GM18511 (cell line): ENCODE measurements at regions not wholly inside any gene's neighbourhood (a gene's known extent, or its start where the extent isn't known, plus 50 kb on each side); places are given as distances from the start of the nearest gene placed in this dataset.

Experiments
- ATAC-seq: cut with Tn5 transposase; IDR thresholded peaks from one replicate; pipeline ENCODE4 v1.9.1; 2021; ENCODE audit warnings: mild to moderate bottlenecking, moderate library complexity; ENCODE audit not compliant: unreplicated experiment

GRCh38 chr3:182244222-182244971, 532.7 kb downstream of the SOX2 start:
- ATAC-seq: no peak

GRCh38 chr3:182245059-182245458, 533.3 kb downstream of the SOX2 start:
- no peak for ATAC-seq

- no peak for ATAC-seq
These were observed 535.1 kb downstream of the SOX2 start for GRCh38 chr3:182246870-182247269.

- no peak for ATAC-seq
These were observed 536.7 kb downstream of the SOX2 start for GRCh38 chr3:182248349-182248880.

GRCh38 chr3:182252802-182253201, 540.5 kb upstream of the ATP11B start:
- no peak for ATAC-seq

DNA sequence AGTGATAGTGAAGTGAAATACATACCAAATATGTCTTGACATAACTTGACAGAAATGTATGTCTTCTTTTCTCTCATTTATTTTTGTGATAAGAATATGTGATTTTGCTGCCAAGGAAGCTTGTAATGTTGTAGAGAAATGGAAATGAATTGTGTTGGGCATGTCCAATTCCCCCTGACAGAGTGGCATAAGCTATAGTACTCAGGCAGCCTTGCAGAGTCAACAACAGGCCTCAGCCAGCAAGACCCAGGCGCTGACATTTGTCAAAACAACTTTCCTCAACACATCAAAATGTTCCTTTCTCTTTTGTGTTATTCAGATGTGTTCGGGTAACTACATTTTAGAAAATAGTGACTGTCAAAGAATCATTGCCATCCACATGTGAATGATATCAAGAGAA, 538.1 kb upstream of the ATP11B start:
- ATAC-seq: no peak

- no peak for ATAC-seq
These were observed 535.9 kb upstream of the ATP11B start for GRCh38 chr3:182257361-182257760.

DNA sequence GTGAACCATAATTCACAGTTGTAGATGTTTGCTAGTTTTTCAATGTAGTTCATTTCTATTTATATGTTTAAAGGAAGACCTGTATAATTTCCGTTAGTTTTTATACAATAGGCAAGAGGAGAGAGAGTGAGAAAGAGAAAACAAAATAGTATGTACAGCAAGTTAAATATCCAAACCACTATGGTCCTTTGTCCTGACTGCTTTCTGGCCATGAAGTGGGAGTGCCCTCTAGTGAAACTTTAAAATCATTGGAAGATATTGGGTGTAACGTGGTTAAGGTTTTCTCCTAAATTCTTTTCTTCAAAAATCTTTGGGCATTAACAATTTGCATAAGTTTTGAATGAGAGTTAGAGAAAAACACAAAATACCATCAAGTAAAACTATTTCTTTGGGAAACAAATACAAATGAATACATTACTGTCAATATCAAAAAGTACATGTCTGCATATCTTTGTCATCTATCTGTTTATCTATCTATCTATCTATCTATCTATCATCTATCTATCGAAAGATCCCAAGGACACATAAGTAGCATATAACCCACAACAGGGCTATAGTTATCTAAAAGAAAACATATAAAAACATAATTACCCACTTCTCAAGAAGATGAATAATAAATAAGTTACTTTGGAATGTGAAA, 534.6 kb upstream of the ATP11B start:
- no peak for ATAC-seq

DNA sequence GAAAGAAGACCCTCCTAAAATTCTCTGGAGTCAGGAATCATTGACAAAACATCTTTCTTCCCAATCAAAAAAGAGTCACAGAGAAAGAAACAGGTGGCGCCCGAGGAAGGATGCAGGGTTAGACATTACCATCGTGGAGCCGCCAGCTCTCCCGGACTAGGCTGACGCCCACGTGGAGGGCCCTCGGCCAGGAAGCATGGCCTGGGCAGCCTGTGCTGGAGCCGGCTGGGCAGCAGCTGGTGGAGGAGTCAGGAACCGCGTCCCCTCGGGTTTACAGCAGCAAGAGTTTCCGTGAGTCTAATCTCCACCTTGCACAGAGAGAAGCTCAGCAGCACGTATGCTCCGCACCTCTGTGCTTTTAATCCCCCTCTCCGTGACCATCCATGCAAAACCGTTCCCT, 533.7 kb upstream of the ATP11B start:
- ATAC-seq: no peak

- no peak for ATAC-seq
These were observed 532.3 kb upstream of the ATP11B start for GRCh38 chr3:182261041-182261440.

DNA sequence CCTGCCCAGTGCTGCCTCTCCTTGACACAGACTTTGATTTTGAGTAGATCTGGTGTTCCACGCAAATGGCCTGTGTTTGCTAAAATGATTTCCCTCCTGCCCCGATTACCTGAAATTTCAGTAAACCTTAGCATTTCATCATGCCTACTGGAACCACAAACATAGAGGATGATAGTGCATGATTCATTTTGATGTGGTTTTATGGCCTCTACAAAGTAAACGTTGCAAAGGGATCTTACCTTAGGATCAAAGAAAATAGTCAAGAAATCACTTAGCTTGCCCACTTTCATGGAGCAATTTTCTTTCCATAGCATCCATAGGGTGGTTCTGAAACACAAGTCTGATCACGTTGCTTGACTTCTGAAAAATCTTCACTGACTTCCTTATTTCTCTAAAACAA, 524.6 kb upstream of the ATP11B start:
- ATAC-seq: no peak

- no peak for ATAC-seq
These were observed 516.8 kb upstream of the ATP11B start for GRCh38 chr3:182276512-182276911.

- ATAC-seq: no peak
These were observed 508.5 kb upstream of the ATP11B start for GRCh38 chr3:182284793-182285192.

GRCh38 chr3:182292591-182292990, 500.7 kb upstream of the ATP11B start:
- ATAC-seq: no peak

DNA sequence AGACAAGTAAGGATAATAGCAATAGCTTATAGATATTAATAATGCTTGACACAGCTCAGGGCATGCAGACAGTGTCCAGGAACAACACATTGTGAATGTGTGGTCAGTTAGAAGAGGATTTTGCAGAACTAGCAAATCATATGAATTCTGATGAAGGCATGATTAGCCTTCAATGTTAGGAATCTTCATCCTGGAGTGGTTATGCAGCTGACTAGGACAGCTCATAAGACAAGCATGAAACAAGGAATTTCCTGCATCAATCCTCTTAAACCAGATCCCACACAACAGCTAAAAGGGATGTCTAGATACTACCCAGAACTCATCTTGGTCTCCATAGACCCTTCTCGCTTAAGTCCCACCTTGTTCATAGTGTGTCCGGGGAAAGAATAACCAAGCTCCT, 499.0 kb upstream of the ATP11B start:
- ATAC-seq: no peak

GRCh38 chr3:182294696-182295095, 498.6 kb upstream of the ATP11B start:
- ATAC-seq: no peak

- ATAC-seq: no peak
These were observed 493.0 kb upstream of the ATP11B start for GRCh38 chr3:182300266-182300665.

- no peak for ATAC-seq
These were observed 490.1 kb upstream of the ATP11B start for GRCh38 chr3:182303169-182303568.

- no peak for ATAC-seq
These were observed 487.2 kb upstream of the ATP11B start for GRCh38 chr3:182305881-182306665.

- ATAC-seq: no peak
These were observed 485.0 kb upstream of the ATP11B start for GRCh38 chr3:182308328-182308727.

GRCh38 chr3:182309120-182309519, 484.2 kb upstream of the ATP11B start:
- ATAC-seq: no peak

DNA sequence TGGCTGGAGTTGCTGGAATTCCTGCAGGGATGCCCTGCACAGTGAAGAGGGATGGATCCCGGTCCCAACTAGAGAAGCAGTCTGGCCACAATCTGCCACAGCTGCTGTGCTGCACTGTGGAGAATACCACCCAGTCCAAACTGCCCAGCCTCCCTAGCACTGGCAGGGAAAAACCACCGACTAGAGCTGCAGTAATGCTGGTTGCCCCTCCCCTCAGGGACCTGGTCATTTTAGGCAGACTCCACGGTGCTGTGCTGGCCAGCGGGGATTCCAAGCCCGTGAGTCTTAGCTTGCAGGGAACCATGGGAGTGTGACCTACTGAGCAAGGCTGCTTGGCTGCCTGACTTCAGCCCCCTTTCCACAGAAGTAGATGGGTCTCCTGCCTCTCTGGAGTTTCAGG, 478.0 kb upstream of the ATP11B start:
- ATAC-seq: no peak
